Right renal pelvis (tissue), 4 donors: ENCODE measurements at regions not wholly inside any gene's neighbourhood (a gene's known extent, or its start where the extent isn't known, plus 50 kb on each side); places are given as distances from the start of the nearest gene placed in this dataset.

Source experiments
- DNase-seq, 4 donors: peaks; one replicate each; pipeline ENCODE4 v3.0.0-alpha.2; 2013; ENCODE audit warnings: low read depth in 4 of 4, low spot score in 3 of 4, missing footprints in 1 of 4

GRCh38 chr2:121955426-121955825 is 200.0 kb downstream of the TSN start:
- peak in 2 of 4 donors; percentile 36 to 41 for DNase-seq

DNA sequence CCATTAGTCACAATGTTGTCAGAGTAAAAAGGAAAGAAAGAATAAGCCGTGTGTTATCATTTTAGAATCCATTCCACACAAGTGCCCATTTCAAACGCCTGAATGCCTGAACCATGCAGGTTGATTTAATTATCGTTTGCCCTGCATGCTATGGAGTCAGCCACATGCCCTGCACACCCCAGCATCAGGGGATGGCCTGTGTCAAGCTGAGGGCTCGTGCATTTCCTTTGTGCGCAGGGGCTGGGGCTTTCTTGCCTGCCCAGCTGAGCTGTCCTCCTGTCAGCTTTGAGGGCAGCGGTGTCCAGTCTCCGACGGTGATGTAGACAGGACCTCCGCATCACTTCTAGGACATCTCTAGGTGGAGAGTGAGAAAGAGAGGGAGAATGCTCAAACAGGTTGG is 200.4 kb downstream of the TSN start:
- DNase-seq, result no peak

- DNase-seq, result no peak
Observed at GRCh38 chr2:121960251-121960650, 204.8 kb downstream of the TSN start.

DNA sequence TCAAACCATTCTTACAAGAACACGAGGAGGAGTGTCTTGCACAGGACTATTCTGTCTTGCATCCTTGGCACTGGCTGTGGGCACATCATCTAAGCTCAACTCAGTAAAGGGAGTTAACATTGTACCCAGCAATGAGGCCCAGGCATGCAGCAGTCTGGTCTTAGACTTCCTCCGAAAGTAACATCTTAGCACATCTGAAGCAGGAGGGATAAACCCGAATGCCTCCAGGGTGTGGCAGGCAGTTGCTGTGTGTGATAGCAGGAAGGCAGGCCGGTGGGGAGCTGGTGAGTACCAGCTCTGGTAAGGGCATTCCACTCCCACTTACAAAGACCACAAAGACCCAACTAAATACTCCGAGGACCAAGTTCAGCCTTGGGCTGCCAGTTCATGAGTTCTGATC is 206.3 kb downstream of the TSN start:
- no peak for DNase-seq

GRCh38 chr2:121965661-121966060 is 210.2 kb downstream of the TSN start:
- no peak for DNase-seq

- no peak for DNase-seq
Observed at GRCh38 chr2:121966663-121967062, 211.2 kb downstream of the TSN start.

DNA sequence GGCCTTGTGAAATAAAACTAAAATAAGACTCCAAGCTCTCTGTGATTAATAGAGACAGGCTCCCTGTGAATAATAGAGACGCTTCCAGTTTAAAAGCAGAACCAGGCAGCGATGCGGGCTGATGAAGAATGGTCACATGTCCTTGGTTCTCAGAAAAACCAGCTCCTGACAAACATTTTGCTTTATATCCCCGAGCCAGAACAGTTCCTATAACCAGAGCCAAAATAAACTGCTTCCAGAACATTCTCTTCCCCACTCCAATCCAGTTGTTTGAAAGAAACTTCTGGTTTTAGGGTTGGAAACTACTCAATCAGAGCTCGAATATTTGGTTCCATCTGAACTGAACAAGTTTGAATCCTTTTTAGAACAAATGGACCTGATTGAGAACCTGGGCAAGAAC is 213.7 kb downstream of the TSN start:
- no peak for DNase-seq

GRCh38 chr2:121969766-121970639 is 214.6 kb downstream of the TSN start:
- no peak for DNase-seq

GRCh38 chr2:121972203-121972602 is 216.8 kb downstream of the TSN start:
- no peak for DNase-seq

DNA sequence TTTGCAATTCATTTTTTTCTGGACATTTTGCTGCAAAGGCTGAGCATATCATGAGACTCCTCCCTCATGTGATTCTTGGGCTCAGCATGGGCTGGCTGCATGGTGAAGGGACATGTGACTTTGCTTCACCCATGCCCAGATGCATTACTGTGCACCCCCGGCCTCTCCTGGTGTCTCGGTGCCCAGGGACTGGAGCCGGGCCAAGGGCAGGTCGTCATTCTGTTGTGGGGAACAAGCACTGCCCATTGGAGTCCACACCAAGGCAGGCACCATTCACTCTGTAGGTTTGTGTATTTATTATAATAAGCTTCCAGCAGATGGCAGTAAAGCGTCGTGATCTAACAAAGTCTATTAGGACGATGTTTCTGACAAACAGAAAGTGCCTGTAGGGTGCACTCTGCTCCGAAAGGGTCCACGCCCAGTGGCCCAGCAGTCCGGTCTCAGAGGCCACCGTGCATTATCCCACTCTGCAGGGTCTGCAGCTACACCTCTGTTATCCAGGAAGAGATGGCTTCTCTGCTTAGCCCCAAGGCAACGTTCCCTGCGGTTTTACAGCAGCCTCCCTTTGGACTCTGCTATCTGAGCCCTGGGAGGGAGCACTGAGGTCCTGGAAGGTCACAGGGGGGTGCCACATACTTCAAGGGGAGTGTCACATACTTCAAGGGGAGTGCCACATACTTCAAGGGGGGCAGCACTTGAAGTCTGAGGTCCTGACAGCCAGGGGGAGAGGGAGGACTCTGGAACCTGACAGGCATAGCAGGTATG is 219.6 kb downstream of the TSN start:
- peak; percentile 70 to 84 (median 78) for DNase-seq

DNA sequence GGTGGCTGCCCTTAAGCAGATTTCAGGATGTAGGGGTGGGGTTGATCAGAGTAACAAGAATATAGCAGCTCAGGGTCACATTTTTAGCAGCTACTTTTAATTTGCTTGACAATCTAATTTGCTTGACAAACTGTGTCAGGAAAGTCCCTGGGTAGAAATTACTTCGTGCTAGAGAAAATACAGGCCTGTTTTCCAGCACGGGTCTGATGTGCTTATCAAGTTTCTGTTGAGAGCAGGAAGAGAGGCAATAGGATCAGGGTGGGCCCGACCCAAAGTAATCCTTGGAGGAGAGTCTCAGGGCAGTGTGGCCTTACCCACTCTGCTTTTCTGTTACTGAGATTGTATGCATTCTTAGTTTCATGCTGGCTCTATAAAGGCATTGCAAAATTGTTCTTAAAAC is 221.5 kb downstream of the TSN start:
- DNase-seq, result no peak

DNA sequence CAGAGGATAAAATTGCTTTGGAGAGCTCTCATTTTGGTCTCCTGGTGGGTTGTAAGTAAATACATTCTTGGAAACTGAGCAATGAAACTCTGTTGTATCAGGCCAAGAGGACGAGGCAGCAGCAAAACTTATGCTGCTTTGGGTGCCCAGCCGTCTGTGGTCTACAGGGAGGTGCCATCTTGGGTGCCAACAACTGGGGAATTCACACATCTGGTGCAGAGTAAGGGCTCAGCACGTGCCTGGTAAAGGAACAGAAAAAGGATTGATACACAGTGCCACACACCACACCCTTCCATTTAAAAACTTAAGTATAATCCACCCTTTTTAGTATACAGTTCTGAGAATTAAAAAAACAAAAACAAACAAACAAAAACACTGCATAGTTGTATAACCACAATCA is 221.9 kb downstream of the TSN start:
- no peak for DNase-seq

DNA sequence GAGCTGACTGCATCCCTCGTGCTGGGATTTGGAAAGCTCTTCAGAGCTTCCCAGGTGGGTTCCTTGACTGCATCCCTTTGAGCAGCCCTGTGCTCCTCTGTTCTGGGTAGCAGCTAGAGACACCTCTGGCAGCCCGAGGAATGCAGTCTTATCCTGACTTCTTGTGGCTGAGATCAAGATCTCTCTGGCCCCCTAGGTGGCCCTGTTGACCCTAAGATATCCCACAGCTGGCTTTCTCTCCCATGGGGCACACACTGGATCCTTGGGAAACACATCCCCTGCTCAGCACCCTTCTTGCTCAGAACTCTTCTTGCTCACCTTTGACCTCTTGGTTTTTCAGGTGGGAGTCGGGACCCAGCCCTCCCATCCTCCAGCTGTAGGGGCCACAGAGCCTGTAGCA is 237.2 kb downstream of the TSN start:
- no peak for DNase-seq

DNA sequence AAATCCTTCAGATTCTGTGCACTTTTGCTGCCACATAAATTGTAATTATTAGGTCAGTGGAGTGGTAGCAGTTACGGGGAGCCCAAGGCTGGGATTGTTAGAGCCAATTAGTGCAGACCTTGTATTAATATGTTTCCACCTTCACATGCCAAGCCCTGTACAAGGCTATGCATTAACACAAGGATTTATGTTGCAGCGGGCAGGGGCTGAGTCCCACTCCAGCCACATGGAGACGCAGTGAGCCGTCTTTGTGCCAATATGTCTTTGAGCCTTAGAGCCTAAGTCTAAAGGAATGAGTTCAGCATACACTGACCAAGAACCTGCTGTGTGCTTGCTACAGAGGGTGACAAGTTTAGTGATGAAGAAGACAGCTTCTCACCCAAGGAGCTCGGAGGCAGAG is 238.2 kb downstream of the TSN start:
- DNase-seq, result no peak

- no peak for DNase-seq
Observed at GRCh38 chr2:121994238-121995206, 239.1 kb downstream of the TSN start.

DNA sequence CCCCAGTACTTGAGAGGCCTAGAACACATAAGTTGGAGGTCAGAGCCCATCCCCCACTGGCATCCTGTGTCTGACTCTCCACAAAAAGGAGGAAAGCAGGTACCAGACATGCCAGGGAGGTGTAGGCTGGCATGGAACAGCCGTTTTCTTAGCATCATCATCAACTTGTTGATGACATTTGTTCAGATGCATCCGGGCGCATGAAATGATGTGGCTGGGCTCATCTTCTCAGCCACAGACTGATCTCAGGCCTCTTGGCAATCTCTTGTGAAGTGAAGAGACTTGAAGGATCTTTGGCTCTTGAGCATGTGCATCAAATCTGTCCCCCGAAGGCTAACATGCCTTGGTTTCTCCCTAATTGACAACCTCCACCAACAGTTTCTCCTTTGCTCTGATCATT is 243.3 kb downstream of the TSN start:
- no peak for DNase-seq

DNA sequence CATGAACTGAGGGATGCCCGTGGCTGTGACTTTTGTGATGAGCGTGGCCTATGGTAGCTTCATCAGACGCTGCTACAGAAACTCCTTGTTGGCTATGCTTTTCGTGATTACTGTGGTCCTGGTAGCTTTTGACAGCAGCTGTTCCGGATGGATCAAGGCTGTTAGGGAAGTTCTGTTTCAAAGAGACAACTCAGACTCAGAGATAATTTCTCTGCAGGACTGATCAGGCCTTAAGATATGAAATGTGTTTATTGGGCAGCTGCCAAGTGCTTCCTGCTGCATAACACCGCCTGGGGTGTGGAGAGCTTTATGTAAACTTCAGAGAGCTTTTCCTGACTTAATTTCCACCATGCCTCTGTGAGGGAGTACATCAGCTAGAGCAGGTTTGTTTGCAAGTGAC is 243.8 kb downstream of the TSN start:
- DNase-seq, result no peak

DNA sequence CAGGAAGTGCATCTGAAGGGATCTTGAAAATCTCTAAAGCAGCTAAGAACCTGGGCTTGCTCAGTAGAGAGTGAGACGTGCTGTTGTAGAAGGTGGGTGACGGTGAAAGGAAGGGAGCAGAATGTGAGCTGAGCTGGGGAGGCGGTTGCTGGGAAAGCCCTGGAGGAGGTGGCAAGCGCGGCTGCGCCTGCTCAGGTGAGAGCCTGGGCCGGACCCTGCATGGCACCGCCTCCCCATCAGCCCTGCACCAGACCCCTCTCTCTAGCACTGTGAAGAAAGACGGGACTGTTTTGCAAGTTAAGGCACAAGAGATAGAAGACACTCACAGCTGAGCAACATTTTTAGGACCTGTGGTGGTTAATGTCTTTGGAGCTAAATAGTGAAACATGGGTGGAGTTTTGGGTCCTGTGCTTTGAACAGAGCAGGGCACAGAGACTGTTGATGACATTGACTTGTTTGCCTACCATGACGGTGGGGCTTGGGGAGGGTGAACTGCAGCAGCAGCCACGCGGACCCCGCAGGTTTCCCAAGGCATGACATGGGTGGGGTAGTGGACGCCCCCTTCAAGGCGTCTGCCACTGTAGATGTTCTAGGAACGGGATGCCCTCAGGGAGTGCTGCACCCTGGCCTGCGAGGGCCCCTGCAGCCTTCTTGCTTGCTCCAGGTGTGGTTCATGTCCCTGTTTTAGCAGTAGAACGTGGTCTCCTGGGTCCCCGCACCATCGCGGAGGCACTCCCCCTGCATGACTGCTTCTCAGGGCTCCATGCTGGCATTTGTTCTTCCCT is 245.3 kb downstream of the TSN start:
- DNase-seq, result no peak

DNA sequence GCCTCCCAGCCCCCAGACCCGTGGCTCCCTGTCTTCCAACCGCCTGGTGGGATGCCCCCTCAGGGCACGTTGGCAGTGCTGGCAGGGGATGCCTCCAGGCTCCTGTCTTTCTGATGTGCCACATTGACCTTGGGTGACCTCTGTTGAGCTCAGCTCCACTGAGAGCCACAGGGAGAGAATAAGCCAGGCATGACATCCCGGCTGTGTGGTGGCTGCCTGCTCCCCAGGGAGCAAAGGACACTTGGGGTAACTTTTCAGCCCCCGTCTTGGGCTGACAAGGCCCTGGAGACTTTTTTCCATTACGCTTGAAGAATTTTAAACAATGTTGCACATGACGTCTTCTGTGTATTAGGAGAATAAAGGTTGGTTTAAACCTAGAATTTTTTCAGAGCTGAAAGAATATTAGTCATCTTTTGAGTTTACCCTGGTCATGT is 246.0 kb downstream of the TSN start:
- DNase-seq, result no peak
